Uterus (tissue), 2 donors: ENCODE measurements at regions not wholly inside any gene's neighbourhood (a gene's known extent, or its start where the extent isn't known, plus 50 kb on each side); places are given as distances from the start of the nearest gene placed in this dataset.

Experiments
- CTCF ChIP-seq, 4 experiments: fragments of 200-600 bp in 2 of 4; fragments of 450-650 bp in 2 of 4; sonication (generic) in 2 of 4; IDR thresholded peaks; one replicate each; pipeline ENCODE4 v1.5.1; 2016 to 2019; ENCODE audit warnings: antibody characterized with exemption in 4 of 4, mild to moderate bottlenecking in 2 of 4, moderate library complexity in 1 of 4
- POLR2A ChIP-seq, 2 donors: fragments of 450-650 bp; IDR thresholded peaks; one replicate each; pipeline ENCODE4 v1.6.1; 2016; ENCODE audit warnings: antibody characterized with exemption in 2 of 2, mild to moderate bottlenecking in 1 of 2, moderate library complexity in 1 of 2

GRCh38 chr12:75854681-75855309 is 176.8 kb downstream of the PHLDA1 start:
- no peak for TF ChIP-seq CTCF (IDR thresholded peaks at IDR 0.05)
- no peak for TF ChIP-seq POLR2A (IDR thresholded peaks at IDR 0.05)
